ENCODE measurements at regions not wholly inside any gene's neighbourhood (a gene's known extent, or its start where the extent isn't known, plus 50 kb on each side); places are given as distances from the start of the nearest gene placed in this dataset.

GRCh38 chr13:30151388-30151787 is 156.0 kb downstream of the KATNAL1 start:
- Histone ChIP-seq H3K4me3 (no peak overlapping the region), H3K4me1 (no peaks in the 10 kb centered on the region), H3K27ac (no peak overlapping the region), H3K27me3 (no peaks in the 10 kb centered on the region), H3K9me3 (no peaks in the 10 kb centered on the region), H3K36me3 (no peaks in the 10 kb centered on the region)
- no peak for TF ChIP-seq POLR2AphosphoS5 (IDR thresholded peaks at IDR 0.05)
- no peak for TF ChIP-seq CTCF (IDR thresholded peaks at IDR 0.05)
- TF ChIP-seq EP300 (IDR thresholded peaks at IDR 0.05), result no peak
- TF ChIP-seq POLR2A (IDR thresholded peaks at IDR 0.05), result no peak
- no peak for ATAC-seq
- 61 to 66% methylated on average over 3 to 5 of the region's 5 CpGs for WGBS, 2 donors (ENCODE audit: low coverage in 1 of 2)

DNA sequence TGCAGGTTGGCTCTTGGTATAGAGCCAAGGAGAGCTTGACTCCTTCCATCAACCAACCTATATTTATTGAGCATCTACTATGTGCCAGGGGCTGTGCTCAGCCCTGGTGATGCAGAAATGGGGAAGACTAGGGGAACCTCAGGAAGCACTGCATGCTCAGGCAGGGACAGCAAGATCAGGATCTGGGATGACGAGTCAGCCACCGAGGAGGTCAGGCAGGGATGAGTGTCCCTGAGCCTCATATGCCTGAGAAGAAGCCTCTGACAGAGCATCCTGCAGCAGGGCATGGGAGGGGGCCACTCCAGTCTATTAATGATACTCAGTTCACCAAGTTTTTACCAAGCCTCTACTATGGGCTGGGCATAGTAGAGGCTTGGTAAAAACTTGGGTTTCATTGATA is 158.1 kb downstream of the KATNAL1 start:
- WGBS, 2 donors (ENCODE audit: low coverage in 1 of 2), result no CpG with 5 or more reads among the region's 2 CpGs
- TF ChIP-seq POLR2AphosphoS5 (IDR thresholded peaks at IDR 0.05), result no peak
- TF ChIP-seq CTCF (IDR thresholded peaks at IDR 0.05), result no peak
- TF ChIP-seq EP300 (IDR thresholded peaks at IDR 0.05), result no peak
- TF ChIP-seq POLR2A (IDR thresholded peaks at IDR 0.05), result no peak
- Histone ChIP-seq H3K9me3 (no peaks in the 10 kb centered on the region), H3K4me1 (no peaks in the 10 kb centered on the region), H3K27ac (no peak overlapping the region), H3K4me3 (no peak overlapping the region), H3K36me3 (no peaks in the 10 kb centered on the region), H3K27me3 (no peaks in the 10 kb centered on the region)
- no peak for ATAC-seq

GRCh38 chr13:30148786-30149185 is 158.6 kb downstream of the KATNAL1 start:
- H3K4me3 ChIP-seq, result no peak overlapping the region
- peaks cover 0 to 3% (median 0%) of the 10 kb centered on the region in 3 donors for H3K4me1 ChIP-seq
- TF ChIP-seq POLR2AphosphoS5 (IDR thresholded peaks at IDR 0.05) (no peak), CTCF (IDR thresholded peaks at IDR 0.05) (no peak), EP300 (IDR thresholded peaks at IDR 0.05) (no peak), POLR2A (IDR thresholded peaks at IDR 0.05) (no peak)
- H3K9me3 ChIP-seq, result no peaks in the 10 kb centered on the region
- WGBS, 2 donors (ENCODE audit: low coverage in 1 of 2), result 70 to 100% methylated on average over 2 of the region's 8 CpGs
- no peak for ATAC-seq
- no peaks in the 10 kb centered on the region for H3K27me3 ChIP-seq
- H3K27ac ChIP-seq, result no peak overlapping the region
- no peaks in the 10 kb centered on the region for H3K36me3 ChIP-seq

DNA sequence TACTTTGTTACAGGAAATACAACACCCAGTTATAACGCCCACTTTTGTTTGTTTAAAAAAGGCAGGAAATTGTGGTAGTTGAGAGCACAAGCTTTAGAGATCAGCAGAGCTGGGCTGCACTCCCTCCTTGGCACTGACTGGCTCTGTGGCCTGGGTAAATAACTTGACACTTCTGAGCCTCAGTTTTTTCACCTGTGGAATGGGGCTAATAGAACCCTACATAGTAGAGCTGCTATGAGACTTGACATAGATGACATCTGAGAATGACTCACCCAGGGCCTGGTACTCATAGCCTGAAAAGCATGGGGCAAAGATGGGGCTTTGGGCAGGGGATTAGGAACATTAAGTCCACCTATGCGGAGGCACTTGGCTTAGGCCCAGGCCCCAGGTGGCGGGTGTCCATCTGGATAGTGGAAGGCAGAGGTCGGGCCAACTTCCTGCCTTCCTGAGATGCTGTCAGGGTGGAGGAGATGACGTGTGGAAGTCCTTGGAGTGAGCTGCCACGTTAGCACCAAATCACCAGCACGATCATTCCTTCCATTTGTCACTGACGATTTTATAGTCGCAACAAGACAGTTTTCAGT is 159.1 kb downstream of the KATNAL1 start:
- ATAC-seq, result no peak
- H3K4me1 ChIP-seq, result peaks cover 0 to 8% (median 4%) of the 10 kb centered on the region in 3 donors
- 67 to 77% methylated on average over 4 to 9 of the region's 9 CpGs for WGBS, 2 donors (ENCODE audit: low coverage in 1 of 2)
- H3K9me3 ChIP-seq, result no peaks in the 10 kb centered on the region
- H3K27me3 ChIP-seq, result no peaks in the 10 kb centered on the region
- TF ChIP-seq EP300 (IDR thresholded peaks at IDR 0.05) (no peak), CTCF (IDR thresholded peaks at IDR 0.05) (no peak), POLR2AphosphoS5 (IDR thresholded peaks at IDR 0.05) (no peak), POLR2A (IDR thresholded peaks at IDR 0.05) (no peak)
- H3K36me3 ChIP-seq, result no peaks in the 10 kb centered on the region
- H3K4me3 ChIP-seq, result no peak overlapping the region
- no peak overlapping the region for H3K27ac ChIP-seq

GRCh38 chr13:30147421-30147820 is 159.9 kb downstream of the KATNAL1 start:
- Histone ChIP-seq H3K4me3 (no peak overlapping the region), H3K4me1 (peaks cover 0 to 16% (median 13%) of the 10 kb centered on the region in 3 donors), H3K27ac (no peak overlapping the region), H3K36me3 (no peaks in the 10 kb centered on the region), H3K9me3 (no peaks in the 10 kb centered on the region), H3K27me3 (no peaks in the 10 kb centered on the region)
- TF ChIP-seq EP300 (IDR thresholded peaks at IDR 0.05) (no peak), POLR2A (IDR thresholded peaks at IDR 0.05) (no peak), POLR2AphosphoS5 (IDR thresholded peaks at IDR 0.05) (no peak), CTCF (IDR thresholded peaks at IDR 0.05) (no peak)
- 100% methylated on average over 1 of the region's 2 CpGs; no CpG with 5 or more reads in 1 of the 2 donors for WGBS, 2 donors (ENCODE audit: low coverage in 1 of 2)
- ATAC-seq, result no peak
